MCF 10A (cell line): ENCODE measurements at regions not wholly inside any gene's neighbourhood (a gene's known extent, or its start where the extent isn't known, plus 50 kb on each side); places are given as distances from the start of the nearest gene placed in this dataset.
"Not testable (repeated sequence)": the region's sequence is repeated elsewhere in the genome, so short reads cannot be mapped to it uniquely, and the experiment has no call there.

ENCODE experiments used
- BruUV-seq: library from RNA; stranded (reverse); fragments of 400-500 nt; replicated peaks from 2 replicates; lab custom pipeline; 2021; lab: Mats Ljungman, UMichigan
- CTCF ChIA-PET: fragments of 300-600 bp; sonication (Branson Sonifier 250); formaldehyde crosslinking; extraction: SDS; loops from one replicate; lab custom pipeline; 2021; ENCODE audit warnings: antibody characterized with exemption, inconsistent platforms; lab: Yijun Ruan, JAX
- POLR2A ChIA-PET: fragments of 300-600, 350-650 bp; sonication (Branson Sonifier 250); formaldehyde crosslinking; extraction: SDS; loops from one replicate; lab custom pipeline; 2020; ENCODE audit warnings: antibody characterized with exemption, inconsistent platforms; lab: Yijun Ruan, JAX
- DNase-seq: peaks from one replicate; pipeline ENCODE4 v3.0.0-alpha.2; 2018; ENCODE audit not compliant: unreplicated experiment
- H3K27ac Mint-ChIP-seq: one replicate; pipeline ENCODE4 v1.8.0; 2022; ENCODE audit warnings: mild to moderate bottlenecking, low read depth, mixed read lengths; ENCODE audit not compliant: unreplicated experiment
- H3K27me3 Mint-ChIP-seq: one replicate; pipeline ENCODE4 v1.8.0; 2022; ENCODE audit warnings: mixed read lengths; ENCODE audit not compliant: insufficient read depth, unreplicated experiment
- H3K36me3 Mint-ChIP-seq: one replicate; pipeline ENCODE4 v1.8.0; 2022; ENCODE audit warnings: mild to moderate bottlenecking, moderate library complexity, mixed read lengths; ENCODE audit not compliant: insufficient read depth, unreplicated experiment
- H3K4me1 Mint-ChIP-seq: one replicate; pipeline ENCODE4 v1.8.0; 2022; ENCODE audit warnings: mixed read lengths; ENCODE audit not compliant: insufficient read depth, unreplicated experiment
- H3K4me3 Mint-ChIP-seq: one replicate; pipeline ENCODE4 v1.8.0; 2022; ENCODE audit warnings: mild to moderate bottlenecking, moderate library complexity, mixed read lengths; ENCODE audit not compliant: unreplicated experiment
- H3K9me3 Mint-ChIP-seq: one replicate; pipeline ENCODE4 v1.8.0; 2022; ENCODE audit warnings: mixed read lengths; ENCODE audit not compliant: unreplicated experiment
- CTCF ChIP-seq: fragments of 200-600 bp; IDR thresholded peaks from one replicate; pipeline ENCODE4 v1.8.0; 2022; ENCODE audit warnings: antibody characterized with exemption, mild to moderate bottlenecking; ENCODE audit not compliant: unreplicated experiment
- intact Hi-C: fragments of 100-400 bp; cut with micrococcal nuclease; formaldehyde crosslinking; loops from 2 replicates; pipeline ENCODE4 v1.14.1; 2022

GRCh38 chr12:41656454-41656853 is 468.3 kb downstream of the PDZRN4 start:
- intact Hi-C loops = no loop called here
- H3K27ac Mint-ChIP-seq = no peak overlapping the region
- peaks cover 6% of the 10 kb centered on the region for H3K4me1 Mint-ChIP-seq
- no peaks in the 10 kb centered on the region for H3K9me3 Mint-ChIP-seq
- ChIA-PET CTCF (interaction anchor here (0.6 kb wide), 1 partner anchor 209 kb away, joined by 3 read pairs; no protein-coding TSS in a partner anchor), POLR2A (no interaction called here)
- no TSS peak for BruUV-seq
- no peak for TF ChIP-seq CTCF
- no peaks in the 10 kb centered on the region for H3K36me3 Mint-ChIP-seq
- DNase-seq = no peak
- H3K4me3 Mint-ChIP-seq = no peak overlapping the region
- H3K27me3 Mint-ChIP-seq = peaks cover 14% of the 10 kb centered on the region

GRCh38 chr12:41653386-41654326 is 465.5 kb downstream of the PDZRN4 start:
- H3K27ac Mint-ChIP-seq = no peak overlapping the region
- BruUV-seq = no TSS peak
- ChIA-PET CTCF (interaction anchor here (0.5 to 0.6 kb wide), 2 partner anchors 121 to 314 kb away, joined by 3 to 4 read pairs; no protein-coding TSS in a partner anchor), POLR2A (no interaction called here)
- no peaks in the 10 kb centered on the region for H3K36me3 Mint-ChIP-seq
- H3K27me3 Mint-ChIP-seq = peaks cover 25% of the 10 kb centered on the region
- no peaks in the 10 kb centered on the region for H3K9me3 Mint-ChIP-seq
- intact Hi-C loops = no loop called here
- no peak for TF ChIP-seq CTCF
- peaks cover 6% of the 10 kb centered on the region for H3K4me1 Mint-ChIP-seq
- DNase-seq = no peak
- no peak overlapping the region for H3K4me3 Mint-ChIP-seq

- Mint-ChIP-seq H3K4me3 (no peak overlapping the region), H3K36me3 (no peaks in the 10 kb centered on the region), H3K9me3 (no peaks in the 10 kb centered on the region), H3K27ac (no peak overlapping the region), H3K27me3 (peaks cover 25% of the 10 kb centered on the region), H3K4me1 (peaks cover 6% of the 10 kb centered on the region)
- CTCF ChIA-PET = no interaction called here
- DNase-seq = no peak
- no peak for TF ChIP-seq CTCF
- BruUV-seq = no TSS peak
- POLR2A ChIA-PET = no interaction called here
- intact Hi-C loops = no loop called here
These were observed 464.9 kb downstream of the PDZRN4 start for GRCh38 chr12:41652981-41653380.

- Mint-ChIP-seq H3K4me3 (no peak overlapping the region), H3K4me1 (no peaks in the 10 kb centered on the region), H3K27ac (no peak overlapping the region), H3K9me3 (peaks cover 8% of the 10 kb centered on the region), H3K27me3 (peaks cover 4% of the 10 kb centered on the region), H3K36me3 (no peaks in the 10 kb centered on the region)
- ChIA-PET CTCF (no interaction called here), POLR2A (no interaction called here)
- no TSS peak for BruUV-seq
- TF ChIP-seq CTCF = no peak
- intact Hi-C loops = no loop called here
- no peak for DNase-seq
These were observed 457.5 kb downstream of the PDZRN4 start for GRCh38 chr12:41645624-41646023.

- H3K27ac Mint-ChIP-seq, H3K9me3 Mint-ChIP-seq, POLR2A ChIA-PET, H3K27me3 Mint-ChIP-seq, CTCF ChIA-PET, BruUV-seq, DNase-seq, H3K36me3 Mint-ChIP-seq, H3K4me1 Mint-ChIP-seq, intact Hi-C loops, H3K4me3 Mint-ChIP-seq: not testable (repeated sequence)
These were observed 454.7 kb downstream of the PDZRN4 start for GRCh38 chr12:41642808-41643207.
